ENCODE measurements at regions not wholly inside any gene's neighbourhood (a gene's known extent, or its start where the extent isn't known, plus 50 kb on each side); places are given as distances from the start of the nearest gene placed in this dataset.
"Not testable (repeated sequence)": the region's sequence is repeated elsewhere in the genome, so short reads cannot be mapped to it uniquely, and the experiment has no call there.

GRCh38 chr3:154835639-154836038 is 244.5 kb upstream of the MME start:
- H2AFZ ChIP-seq (ENCODE audit: low read depth, low read length) = no peak overlapping the region

DNA sequence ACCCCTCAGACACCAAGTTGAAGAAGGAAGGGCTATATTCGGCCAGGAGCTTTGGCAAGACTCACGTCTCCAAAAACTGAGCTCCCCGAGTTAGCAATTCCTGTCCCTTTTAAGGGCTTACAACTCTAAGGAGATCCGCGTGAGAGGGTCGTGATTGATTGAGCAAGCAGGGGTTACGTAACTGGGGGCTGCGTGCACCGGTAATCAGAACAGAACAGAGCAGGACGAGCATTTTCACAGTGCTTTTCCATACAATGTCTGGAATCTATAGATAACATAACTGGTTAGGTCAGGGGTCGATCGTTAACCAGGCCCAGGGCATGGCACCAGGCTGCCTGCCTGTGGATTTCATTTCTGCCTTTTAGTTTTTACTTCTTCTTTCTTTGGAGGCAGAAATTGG is 245.3 kb upstream of the MME start:
- H3K14ac ChIP-seq (ENCODE audit: low read length in 2 of 2); H3K36me3 ChIP-seq (ENCODE audit: control insufficient read depth in 1 of 2, insufficient read depth in 2 of 2, low read depth in 1 of 2, low read length in 2 of 2); H3K4ac ChIP-seq (ENCODE audit: low read depth in 1 of 2, low read length in 2 of 2); H3K79me1 ChIP-seq (replicated peaks; ENCODE audit: low read length, poor library complexity, severe bottlenecking); H4K91ac ChIP-seq (ENCODE audit: low read length); H2AFZ ChIP-seq (ENCODE audit: low read depth, low read length); H3K4me1 ChIP-seq (ENCODE audit: control insufficient read depth, insufficient read depth, low read depth, low read length); H2BK5ac ChIP-seq (ENCODE audit: low read depth, low read length, poor library complexity, severe bottlenecking); H3K4me2 ChIP-seq (ENCODE audit: low read length, poor library complexity, severe bottlenecking); H2BK120ac ChIP-seq (ENCODE audit: low read depth, low read length); H3K18ac ChIP-seq (ENCODE audit: low read depth in 1 of 2, low read length in 2 of 2); H3K9ac ChIP-seq (ENCODE audit: low read length); H4K8ac ChIP-seq (ENCODE audit: low read length); H2AK5ac ChIP-seq (ENCODE audit: low read length, severe bottlenecking); DNase-seq; H2BK15ac ChIP-seq (ENCODE audit: low read depth, poor library complexity, severe bottlenecking); H3K9me3 ChIP-seq (ENCODE audit: control insufficient read depth, low read length); H3K27ac ChIP-seq (ENCODE audit: low read length, poor library complexity, severe bottlenecking); H2BK12ac ChIP-seq (ENCODE audit: low read length in 2 of 2); H3K27me3 ChIP-seq (ENCODE audit: control insufficient read depth in 1 of 2, insufficient read depth in 1 of 2, low read length in 2 of 2); H3K23ac ChIP-seq (ENCODE audit: low read length in 2 of 2); H3K4me3 ChIP-seq (ENCODE audit: insufficient read depth in 1 of 2, low read depth in 1 of 2, low read length in 2 of 2): not testable (repeated sequence)
- 87% methylated on average over 12 of the region's 12 CpGs for WGBS

More at GRCh38 chr3:154835639-154836038, 244.5 kb upstream of the MME start:
- Histone ChIP-seq H3K27ac (ENCODE audit: low read length, poor library complexity, severe bottlenecking) (no peak overlapping the region), H4K91ac (ENCODE audit: low read length) (no peak overlapping the region), H4K8ac (ENCODE audit: low read length) (no peak overlapping the region), H3K18ac (ENCODE audit: low read depth in 1 of 2, low read length in 2 of 2) (no peak overlapping the region), H3K14ac (ENCODE audit: low read length in 2 of 2) (no peak overlapping the region), H2BK12ac (ENCODE audit: low read length in 2 of 2) (no peak overlapping the region), H2BK120ac (ENCODE audit: low read depth, low read length) (no peak overlapping the region), H3K4me1 (ENCODE audit: control insufficient read depth, insufficient read depth, low read depth, low read length) (no peaks in the 10 kb centered on the region), H2BK15ac (ENCODE audit: low read depth, poor library complexity, severe bottlenecking) (no peak overlapping the region), H3K27me3 (ENCODE audit: control insufficient read depth in 1 of 2, insufficient read depth in 1 of 2, low read length in 2 of 2) (no peaks in the 10 kb centered on the region), H3K9me3 (ENCODE audit: control insufficient read depth, low read length) (no peaks in the 10 kb centered on the region), H2BK5ac (ENCODE audit: low read depth, low read length, poor library complexity, severe bottlenecking) (no peak overlapping the region), H3K23ac (ENCODE audit: low read length in 2 of 2) (no peak overlapping the region), H3K4me2 (ENCODE audit: low read length, poor library complexity, severe bottlenecking) (no peak overlapping the region), H3K36me3 (ENCODE audit: control insufficient read depth in 1 of 2, insufficient read depth in 2 of 2, low read depth in 1 of 2, low read length in 2 of 2) (no peaks in the 10 kb centered on the region), H3K79me1 (replicated peaks; ENCODE audit: low read length, poor library complexity, severe bottlenecking) (no peaks in the 10 kb centered on the region), H3K9ac (ENCODE audit: low read length) (no peak overlapping the region), H3K4me3 (ENCODE audit: insufficient read depth in 1 of 2, low read depth in 1 of 2, low read length in 2 of 2) (no peak overlapping the region), H3K4ac (ENCODE audit: low read depth in 1 of 2, low read length in 2 of 2) (no peak overlapping the region), H2AK5ac (ENCODE audit: low read length, severe bottlenecking) (no peak overlapping the region)
- DNase-seq = no peak
- 100% methylated on average over 1 of the region's 3 CpGs for WGBS

GRCh38 chr3:154829929-154830328 is 250.2 kb upstream of the MME start:
- H2BK12ac ChIP-seq (ENCODE audit: low read length in 2 of 2) = no peak overlapping the region
- H3K4ac ChIP-seq (ENCODE audit: low read depth in 1 of 2, low read length in 2 of 2) = no peak overlapping the region
- WGBS = 89% methylated on average over 2 of the region's 2 CpGs
- H3K27ac ChIP-seq (ENCODE audit: low read length, poor library complexity, severe bottlenecking) = no peak overlapping the region
- no peak for DNase-seq
- no peak overlapping the region for H2BK15ac ChIP-seq (ENCODE audit: low read depth, poor library complexity, severe bottlenecking)
- no peak overlapping the region for H2AFZ ChIP-seq (ENCODE audit: low read depth, low read length)
- H3K4me2 ChIP-seq (ENCODE audit: low read length, poor library complexity, severe bottlenecking) = no peak overlapping the region
- no peak overlapping the region for H3K9ac ChIP-seq (ENCODE audit: low read length)
- no peaks in the 10 kb centered on the region for H3K27me3 ChIP-seq (ENCODE audit: control insufficient read depth in 1 of 2, insufficient read depth in 1 of 2, low read length in 2 of 2)
- H2BK5ac ChIP-seq (ENCODE audit: low read depth, low read length, poor library complexity, severe bottlenecking) = no peak overlapping the region
- no peaks in the 10 kb centered on the region for H3K4me1 ChIP-seq (ENCODE audit: control insufficient read depth, insufficient read depth, low read depth, low read length)
- H4K91ac ChIP-seq (ENCODE audit: low read length) = no peak overlapping the region
- H2BK120ac ChIP-seq (ENCODE audit: low read depth, low read length) = no peak overlapping the region
- H3K79me1 ChIP-seq (replicated peaks; ENCODE audit: low read length, poor library complexity, severe bottlenecking) = no peaks in the 10 kb centered on the region
- H4K8ac ChIP-seq (ENCODE audit: low read length) = no peak overlapping the region
- H2AK5ac ChIP-seq (ENCODE audit: low read length, severe bottlenecking) = no peak overlapping the region
- no peak overlapping the region for H3K4me3 ChIP-seq (ENCODE audit: insufficient read depth in 1 of 2, low read depth in 1 of 2, low read length in 2 of 2)
- no peaks in the 10 kb centered on the region for H3K36me3 ChIP-seq (ENCODE audit: control insufficient read depth in 1 of 2, insufficient read depth in 2 of 2, low read depth in 1 of 2, low read length in 2 of 2)
- no peak overlapping the region for H3K18ac ChIP-seq (ENCODE audit: low read depth in 1 of 2, low read length in 2 of 2)
- H3K9me3 ChIP-seq (ENCODE audit: control insufficient read depth, low read length) = no peaks in the 10 kb centered on the region
- no peak overlapping the region for H3K14ac ChIP-seq (ENCODE audit: low read length in 2 of 2)
- no peak overlapping the region for H3K23ac ChIP-seq (ENCODE audit: low read length in 2 of 2)

DNA sequence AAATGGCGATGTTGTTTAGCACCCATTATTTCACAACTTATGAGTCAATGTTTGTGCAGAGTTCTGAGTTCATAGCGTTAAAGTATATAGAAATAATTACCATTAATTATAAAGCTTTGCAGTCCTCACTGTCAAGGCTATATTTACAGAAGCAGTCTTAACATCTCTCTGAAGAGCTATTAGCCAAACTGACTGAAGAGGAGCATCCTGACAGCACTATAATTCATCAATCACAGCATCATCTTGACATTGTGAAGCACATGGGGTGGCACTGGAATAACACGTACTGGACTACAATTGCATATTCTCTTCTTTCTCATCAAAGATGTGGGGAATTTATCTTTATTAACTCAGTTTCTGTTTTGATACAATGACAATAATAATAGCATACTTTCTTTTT is 260.6 kb upstream of the MME start:
- Histone ChIP-seq H3K9me3 (ENCODE audit: control insufficient read depth, low read length) (peaks cover 3% of the 10 kb centered on the region), H3K4me1 (ENCODE audit: control insufficient read depth, insufficient read depth, low read depth, low read length) (no peaks in the 10 kb centered on the region), H3K27me3 (ENCODE audit: control insufficient read depth in 1 of 2, insufficient read depth in 1 of 2, low read length in 2 of 2) (no peaks in the 10 kb centered on the region), H3K14ac (ENCODE audit: low read length in 2 of 2) (no peak overlapping the region), H2AK5ac (ENCODE audit: low read length, severe bottlenecking) (no peak overlapping the region), H3K4ac (ENCODE audit: low read depth in 1 of 2, low read length in 2 of 2) (no peak overlapping the region), H3K4me3 (ENCODE audit: insufficient read depth in 1 of 2, low read depth in 1 of 2, low read length in 2 of 2) (no peak overlapping the region), H2BK15ac (ENCODE audit: low read depth, poor library complexity, severe bottlenecking) (no peak overlapping the region), H3K4me2 (ENCODE audit: low read length, poor library complexity, severe bottlenecking) (no peak overlapping the region), H4K91ac (ENCODE audit: low read length) (no peak overlapping the region), H3K23ac (ENCODE audit: low read length in 2 of 2) (no peak overlapping the region), H3K9ac (ENCODE audit: low read length) (no peak overlapping the region), H2BK5ac (ENCODE audit: low read depth, low read length, poor library complexity, severe bottlenecking) (no peak overlapping the region), H3K27ac (ENCODE audit: low read length, poor library complexity, severe bottlenecking) (no peak overlapping the region), H3K18ac (ENCODE audit: low read depth in 1 of 2, low read length in 2 of 2) (no peak overlapping the region), H3K36me3 (ENCODE audit: control insufficient read depth in 1 of 2, insufficient read depth in 2 of 2, low read depth in 1 of 2, low read length in 2 of 2) (no peaks in the 10 kb centered on the region), H3K79me1 (replicated peaks; ENCODE audit: low read length, poor library complexity, severe bottlenecking) (no peaks in the 10 kb centered on the region), H2BK120ac (ENCODE audit: low read depth, low read length) (no peak overlapping the region), H2AFZ (ENCODE audit: low read depth, low read length) (no peak overlapping the region), H4K8ac (ENCODE audit: low read length) (no peak overlapping the region), H2BK12ac (ENCODE audit: low read length in 2 of 2) (no peak overlapping the region)
- no peak for DNase-seq
- no CpG with 5 or more reads among the region's 3 CpGs for WGBS

Measured in mesenchymal stem cell (in vitro differentiated cells and primary cell).